Skeletal muscle satellite cell (primary cell): ENCODE measurements at regions not wholly inside any gene's neighbourhood (a gene's known extent, or its start where the extent isn't known, plus 50 kb on each side); places are given as distances from the start of the nearest gene placed in this dataset.

Experiments
- H3K27me3 ChIP-seq: 2 replicates; pipeline ENCODE4 v1.7.0; 2013; ENCODE audit warnings: low read length; ENCODE audit not compliant: control insufficient read depth, insufficient read depth
- H3K36me3 ChIP-seq: 2 replicates; pipeline ENCODE4 v1.7.0; 2013; ENCODE audit warnings: mild to moderate bottlenecking, control low read depth, low read length; ENCODE audit not compliant: insufficient read depth
- H3K4me1 ChIP-seq: 2 replicates; pipeline ENCODE4 v1.7.0; 2013; ENCODE audit warnings: low read length; ENCODE audit not compliant: control insufficient read depth, insufficient read depth
- H3K4me2 ChIP-seq: 2 replicates; pipeline ENCODE4 v1.7.0; 2013; ENCODE audit warnings: mild to moderate bottlenecking, low read length
- H3K4me3 ChIP-seq: 2 replicates; pipeline ENCODE4 v1.7.0; 2013; ENCODE audit warnings: low read length
- H3K9ac ChIP-seq: 2 replicates; pipeline ENCODE4 v1.7.0; 2013; ENCODE audit warnings: mild to moderate bottlenecking, low read depth, low read length, moderate library complexity
- H3K9me3 ChIP-seq: replicated peaks from 2 replicates; pipeline ENCODE4 v1.7.0; 2013; ENCODE audit warnings: mild to moderate bottlenecking, control low read depth, low read length

DNA sequence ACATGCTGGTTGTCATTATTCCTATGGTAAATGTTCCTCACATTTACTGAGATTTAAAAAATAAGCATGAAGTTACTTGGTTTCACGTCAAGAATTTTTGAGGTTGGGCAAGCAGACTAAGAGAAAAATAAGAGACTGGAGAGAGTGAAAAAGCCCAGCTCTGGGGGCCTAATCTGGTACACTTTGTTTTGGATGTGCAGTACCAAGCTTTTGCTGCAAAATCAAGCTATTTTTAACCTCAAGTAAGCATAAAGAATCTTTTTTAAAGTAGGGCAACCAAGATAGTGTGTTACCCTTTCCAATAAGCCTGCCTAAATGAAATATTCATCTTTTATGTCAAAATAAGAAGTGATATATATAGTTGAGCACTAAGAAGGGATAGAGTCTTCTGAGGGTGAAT is 79.4 kb upstream of the ARHGAP20 start:
- H3K4me1 ChIP-seq = peaks cover 3% of the 10 kb centered on the region
- H3K4me2 ChIP-seq = no peak overlapping the region
- H3K4me3 ChIP-seq = no peak overlapping the region
- H3K36me3 ChIP-seq = no peaks in the 10 kb centered on the region
- no peaks in the 10 kb centered on the region for H3K9me3 ChIP-seq
- H3K27me3 ChIP-seq = no peaks in the 10 kb centered on the region
- no peak overlapping the region for H3K9ac ChIP-seq

- Histone ChIP-seq H3K4me1 (peaks cover 1% of the 10 kb centered on the region), H3K9me3 (no peaks in the 10 kb centered on the region), H3K36me3 (no peaks in the 10 kb centered on the region), H3K9ac (no peak overlapping the region), H3K27me3 (no peaks in the 10 kb centered on the region), H3K4me2 (no peak overlapping the region), H3K4me3 (no peak overlapping the region)
Measured at GRCh38 chr11:110787680-110788079, 75.4 kb upstream of the ARHGAP20 start.

GRCh38 chr11:110786226-110786902 is 74.1 kb upstream of the ARHGAP20 start:
- H3K4me2 ChIP-seq = no peak overlapping the region
- H3K9me3 ChIP-seq = no peaks in the 10 kb centered on the region
- no peaks in the 10 kb centered on the region for H3K27me3 ChIP-seq
- H3K36me3 ChIP-seq = no peaks in the 10 kb centered on the region
- H3K9ac ChIP-seq = no peak overlapping the region
- peaks cover 8% of the 10 kb centered on the region for H3K4me1 ChIP-seq
- no peak overlapping the region for H3K4me3 ChIP-seq

DNA sequence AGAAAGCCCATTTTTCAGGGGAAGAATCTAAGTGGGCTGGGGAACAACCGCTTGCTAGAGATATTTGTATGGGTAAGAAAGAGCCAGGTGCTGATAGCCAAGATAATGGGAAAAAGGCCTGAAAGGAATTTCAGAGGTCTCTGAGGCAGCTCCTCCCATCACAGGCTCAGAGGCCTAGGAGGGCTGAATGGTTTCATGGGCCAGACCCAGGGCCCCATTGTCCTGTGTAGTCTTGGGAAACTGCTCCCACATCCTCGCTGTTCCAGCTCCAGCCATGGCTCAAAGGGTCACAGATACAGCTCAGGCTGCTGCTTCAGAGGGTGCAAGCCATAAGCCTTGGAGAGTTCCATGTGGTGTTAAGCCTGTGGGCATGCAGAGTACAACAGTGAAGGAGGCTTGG is 73.2 kb upstream of the ARHGAP20 start:
- Histone ChIP-seq H3K27me3 (no peaks in the 10 kb centered on the region), H3K36me3 (no peaks in the 10 kb centered on the region), H3K9me3 (no peaks in the 10 kb centered on the region), H3K4me3 (no peak overlapping the region), H3K4me1 (peaks cover 8% of the 10 kb centered on the region), H3K4me2 (no peak overlapping the region), H3K9ac (no peak overlapping the region)

DNA sequence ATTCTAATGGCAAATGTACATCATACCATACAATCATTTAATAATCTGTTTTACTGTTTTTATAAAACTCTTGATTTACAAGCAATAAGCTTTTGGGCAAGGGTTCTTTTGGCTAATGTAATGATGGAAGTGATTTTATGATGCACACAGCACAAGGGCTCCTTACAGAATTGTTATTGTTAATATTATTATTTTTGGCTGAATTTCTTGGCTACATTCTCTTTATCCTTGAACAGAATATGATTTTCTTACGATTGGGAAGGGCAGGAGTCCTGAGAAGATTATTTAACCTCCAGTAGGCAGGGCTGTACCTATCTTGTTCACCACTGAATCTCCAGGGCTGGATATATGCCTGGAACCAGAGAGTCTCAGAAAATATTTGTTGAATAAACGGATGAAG is 70.4 kb upstream of the ARHGAP20 start:
- H3K27me3 ChIP-seq = no peaks in the 10 kb centered on the region

DNA sequence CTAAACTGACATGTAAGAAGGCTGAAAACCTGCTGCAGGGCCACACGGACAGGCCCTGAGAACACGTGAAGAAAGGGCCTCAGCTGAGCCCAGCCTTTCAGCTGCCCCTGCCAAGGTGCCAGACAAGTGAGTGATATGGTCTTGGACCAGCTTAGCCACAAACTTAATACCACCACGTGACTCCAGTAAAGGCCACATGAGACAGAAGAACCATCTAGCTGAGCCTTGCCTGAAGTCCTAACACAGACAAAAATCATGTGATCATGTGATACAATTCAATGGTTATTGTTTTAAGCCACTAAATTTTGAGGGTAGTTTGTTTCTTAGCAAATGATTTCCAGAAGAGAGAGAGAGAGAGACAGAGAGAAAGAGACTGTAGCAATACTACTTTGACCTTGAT is 66.9 kb upstream of the ARHGAP20 start:
- Histone ChIP-seq H3K4me2 (no peak overlapping the region), H3K36me3 (no peaks in the 10 kb centered on the region), H3K4me1 (peaks cover 42% of the 10 kb centered on the region), H3K9ac (no peak overlapping the region), H3K4me3 (no peak overlapping the region), H3K9me3 (no peaks in the 10 kb centered on the region), H3K27me3 (no peaks in the 10 kb centered on the region)

More for the DNA sequence above, 70.4 kb upstream of the ARHGAP20 start:
- H3K4me1 ChIP-seq = peaks cover 18% of the 10 kb centered on the region
- no peaks in the 10 kb centered on the region for H3K36me3 ChIP-seq
- peak overlapping the region; percentile 6 for H3K4me2 ChIP-seq
- H3K4me3 ChIP-seq = no peak overlapping the region
- H3K9ac ChIP-seq = no peak overlapping the region
- no peaks in the 10 kb centered on the region for H3K9me3 ChIP-seq

DNA sequence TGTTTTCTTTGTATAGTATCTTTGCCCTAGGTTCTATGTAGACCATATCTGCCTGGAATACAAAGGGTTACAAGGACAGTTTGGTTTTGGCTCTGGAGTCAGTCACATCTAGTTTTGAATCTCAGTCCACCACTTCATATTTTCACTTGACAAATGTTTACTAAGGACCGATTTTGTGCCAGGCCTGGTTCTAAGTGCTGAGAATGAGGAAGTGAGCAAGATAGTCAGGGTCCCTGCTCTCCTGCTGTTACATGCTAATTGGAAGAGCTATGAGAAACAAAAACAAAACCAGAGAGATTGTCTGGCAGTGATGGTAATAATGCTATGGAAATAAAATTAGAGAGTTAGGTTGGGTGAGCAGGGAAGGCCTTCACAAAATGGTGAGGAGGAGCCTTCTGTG is 66.1 kb upstream of the ARHGAP20 start:
- Histone ChIP-seq H3K4me2 (peak overlapping the region; percentile 2), H3K9me3 (no peaks in the 10 kb centered on the region), H3K4me3 (no peak overlapping the region), H3K4me1 (peaks cover 46% of the 10 kb centered on the region), H3K36me3 (no peaks in the 10 kb centered on the region), H3K9ac (peak overlapping the region; percentile 12), H3K27me3 (no peaks in the 10 kb centered on the region)

- Histone ChIP-seq H3K4me3 (no peak overlapping the region), H3K4me1 (peaks cover 46% of the 10 kb centered on the region), H3K27me3 (no peaks in the 10 kb centered on the region), H3K4me2 (peak overlapping the region; percentile 19), H3K9me3 (no peaks in the 10 kb centered on the region), H3K9ac (no peak overlapping the region), H3K36me3 (no peaks in the 10 kb centered on the region)
Measured at GRCh38 chr11:110777775-110778174, 65.5 kb upstream of the ARHGAP20 start.

DNA sequence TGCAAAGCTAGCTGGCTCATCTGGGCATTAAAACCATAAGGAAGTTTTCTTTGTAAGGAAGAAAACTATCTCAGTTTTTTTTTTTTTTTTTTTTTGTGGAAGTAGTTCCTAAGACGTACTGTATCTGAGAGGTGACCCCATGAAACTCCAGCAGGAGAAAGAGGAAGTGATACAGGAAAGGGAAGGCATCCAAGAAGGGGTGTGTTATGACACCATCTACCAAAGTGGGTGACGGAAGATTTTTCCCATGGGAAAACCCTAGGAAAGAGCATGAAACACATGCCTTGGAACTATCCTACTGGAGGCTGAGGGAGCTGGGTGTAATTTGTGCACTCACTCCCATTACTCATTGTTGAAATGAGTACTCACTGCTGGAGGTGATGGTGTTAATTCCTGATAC is 63.8 kb upstream of the ARHGAP20 start:
- no peak overlapping the region for H3K9ac ChIP-seq
- no peaks in the 10 kb centered on the region for H3K27me3 ChIP-seq
- H3K36me3 ChIP-seq = no peaks in the 10 kb centered on the region
- H3K4me1 ChIP-seq = peaks cover 38% of the 10 kb centered on the region
- H3K4me3 ChIP-seq = no peak overlapping the region
- H3K4me2 ChIP-seq = no peak overlapping the region
- H3K9me3 ChIP-seq = no peaks in the 10 kb centered on the region

GRCh38 chr11:110774138-110775014 is 62.1 kb upstream of the ARHGAP20 start:
- peak overlapping the region; percentile 16 for H3K4me2 ChIP-seq
- H3K4me1 ChIP-seq = peaks cover 38% of the 10 kb centered on the region
- no peak overlapping the region for H3K9ac ChIP-seq
- no peak overlapping the region for H3K4me3 ChIP-seq
- H3K9me3 ChIP-seq = no peaks in the 10 kb centered on the region
- no peaks in the 10 kb centered on the region for H3K27me3 ChIP-seq
- no peaks in the 10 kb centered on the region for H3K36me3 ChIP-seq

- no peak overlapping the region for H3K9ac ChIP-seq
- H3K27me3 ChIP-seq = no peaks in the 10 kb centered on the region
Measured at GRCh38 chr11:110773442-110773841, 61.2 kb upstream of the ARHGAP20 start.

More at GRCh38 chr11:110773442-110773841, 61.2 kb upstream of the ARHGAP20 start:
- H3K4me2 ChIP-seq = no peak overlapping the region
- no peak overlapping the region for H3K4me3 ChIP-seq
- no peaks in the 10 kb centered on the region for H3K36me3 ChIP-seq
- H3K9me3 ChIP-seq = no peaks in the 10 kb centered on the region
- peaks cover 35% of the 10 kb centered on the region for H3K4me1 ChIP-seq
